GM18873 (cell line): ENCODE measurements at regions not wholly inside any gene's neighbourhood (a gene's known extent, or its start where the extent isn't known, plus 50 kb on each side); places are given as distances from the start of the nearest gene placed in this dataset.
"Not testable (repeated sequence)": the region's sequence is repeated elsewhere in the genome, so short reads cannot be mapped to it uniquely, and the experiment has no call there.

ENCODE experiments used
- ATAC-seq: cut with Tn5 transposase; IDR thresholded peaks from one replicate; pipeline ENCODE4 v1.9.1; 2021; ENCODE audit warnings: mild to moderate bottlenecking, moderate library complexity, moderate number of reproducible peaks; ENCODE audit not compliant: unreplicated experiment, low FRiP score

GRCh38 chr1:229905031-229905545, 161.9 kb upstream of the GALNT2 start:
- no peak for ATAC-seq

- no peak for ATAC-seq
Measured at GRCh38 chr1:229905652-229906051, 161.4 kb upstream of the GALNT2 start.

- ATAC-seq, result no peak
Measured at GRCh38 chr1:229907884-229908638, 159.0 kb upstream of the GALNT2 start.

- ATAC-seq, result no peak
Measured at GRCh38 chr1:229908689-229909088, 158.3 kb upstream of the GALNT2 start.

- no peak for ATAC-seq
Measured at GRCh38 chr1:229913489-229913888, 153.5 kb upstream of the GALNT2 start.

- not testable (repeated sequence) for ATAC-seq
Measured at GRCh38 chr1:229919488-229919887, 147.6 kb upstream of the GALNT2 start.

- ATAC-seq, result no peak
Measured at GRCh38 chr1:229920683-229921082, 146.4 kb upstream of the GALNT2 start.

GRCh38 chr1:229922249-229922648, 144.8 kb upstream of the GALNT2 start:
- ATAC-seq, result no peak

- no peak for ATAC-seq
Measured at GRCh38 chr1:229924639-229925038, 142.4 kb upstream of the GALNT2 start.

- no peak for ATAC-seq
Measured at GRCh38 chr1:229928767-229929166, 138.3 kb upstream of the GALNT2 start.

- ATAC-seq, result not testable (repeated sequence)
Measured at GRCh38 chr1:229931751-229932150, 135.3 kb upstream of the GALNT2 start.

- not testable (repeated sequence) for ATAC-seq
Measured at GRCh38 chr1:229935157-229935556, 131.9 kb upstream of the GALNT2 start.

GRCh38 chr1:229938551-229938950, 128.5 kb upstream of the GALNT2 start:
- ATAC-seq, result no peak

- ATAC-seq, result no peak
Measured at GRCh38 chr1:229940684-229941083, 126.4 kb upstream of the GALNT2 start.

GRCh38 chr1:229941160-229941559, 125.9 kb upstream of the GALNT2 start:
- no peak for ATAC-seq

GRCh38 chr1:229941831-229942230, 125.2 kb upstream of the GALNT2 start:
- no peak for ATAC-seq

GRCh38 chr1:229942501-229942900, 124.5 kb upstream of the GALNT2 start:
- no peak for ATAC-seq

- ATAC-seq, result no peak
Measured at GRCh38 chr1:229943148-229943714, 123.8 kb upstream of the GALNT2 start.

GRCh38 chr1:229943988-229944743, 122.9 kb upstream of the GALNT2 start:
- no peak for ATAC-seq

GRCh38 chr1:229945795-229946194, 121.2 kb upstream of the GALNT2 start:
- ATAC-seq, result no peak

GRCh38 chr1:229947968-229948367, 119.1 kb upstream of the GALNT2 start:
- no peak for ATAC-seq
